Small intestine (tissue), 7 donors: ENCODE measurements at regions not wholly inside any gene's neighbourhood (a gene's known extent, or its start where the extent isn't known, plus 50 kb on each side); places are given as distances from the start of the nearest gene placed in this dataset.

Experiments used
- DNase-seq, 2 donors: peaks; one replicate each; pipeline versions ENCODE4 v3.0.0 to v3.0.0-alpha.2; 2013
- FAIRE-seq: peaks from 2 replicates; lab custom pipeline; 2012; peaks lifted over from hg19 to GRCh38; lab: Jason Lieb, UNC
- H3K27ac ChIP-seq, 3 donors: one replicate each; pipeline ENCODE4 v1.5.1; 2013; ENCODE audit warnings: low read length in 2 of 3, mild to moderate bottlenecking in 2 of 3, control low read depth in 1 of 3, inconsistent platforms in 1 of 3, low read depth in 1 of 3, moderate library complexity in 1 of 3
- H3K27me3 ChIP-seq, 3 donors: one replicate each; pipeline ENCODE4 v1.6.1; 2013; ENCODE audit warnings: low read length in 3 of 3, inconsistent platforms in 1 of 3; ENCODE audit not compliant: control insufficient read depth in 3 of 3, insufficient read depth in 3 of 3
- H3K36me3 ChIP-seq, 3 donors: one replicate each; pipeline ENCODE4 v1.6.1; 2013; ENCODE audit warnings: low read length in 3 of 3, inconsistent platforms in 1 of 3, low read depth in 1 of 3, mild to moderate bottlenecking in 1 of 3, moderate library complexity in 1 of 3; ENCODE audit not compliant: control insufficient read depth in 3 of 3, insufficient read depth in 2 of 3
- H3K4me1 ChIP-seq, 3 donors: one replicate each; pipeline ENCODE4 v1.6.1; 2013; ENCODE audit warnings: low read length in 2 of 3, inconsistent platforms in 1 of 3, low read depth in 1 of 3, mild to moderate bottlenecking in 1 of 3, moderate library complexity in 1 of 3; ENCODE audit not compliant: control insufficient read depth in 3 of 3, insufficient read depth in 2 of 3
- H3K4me3 ChIP-seq, 3 donors: one replicate each; pipeline ENCODE4 v1.5.1; 2013; ENCODE audit warnings: low read length in 3 of 3, control low read depth in 1 of 3, inconsistent platforms in 1 of 3, low read depth in 1 of 3, mild to moderate bottlenecking in 1 of 3, moderate library complexity in 1 of 3
- H3K9me3 ChIP-seq, 2 donors: one replicate each; pipeline ENCODE4 v1.6.1; 2013; ENCODE audit warnings: low read depth in 1 of 2, low read length in 1 of 2; ENCODE audit not compliant: control insufficient read depth in 2 of 2, insufficient read depth in 1 of 2
- WGBS, 3 donors: extraction: QIAGEN DNeasy Blood & Tissue Kit; methylation state at CpG; one replicate each; pipeline ENCODE4 v1.1.7; 2013; 5-methylcytosine and 5-hydroxymethylcytosine counted together
- donor health status: healthy with polysubstance abuse.
- donor health status: control.
- donor health status: control.
- donor health status: Bipolar disorder and iron deficiency.
- donor health status: healthy.

DNA sequence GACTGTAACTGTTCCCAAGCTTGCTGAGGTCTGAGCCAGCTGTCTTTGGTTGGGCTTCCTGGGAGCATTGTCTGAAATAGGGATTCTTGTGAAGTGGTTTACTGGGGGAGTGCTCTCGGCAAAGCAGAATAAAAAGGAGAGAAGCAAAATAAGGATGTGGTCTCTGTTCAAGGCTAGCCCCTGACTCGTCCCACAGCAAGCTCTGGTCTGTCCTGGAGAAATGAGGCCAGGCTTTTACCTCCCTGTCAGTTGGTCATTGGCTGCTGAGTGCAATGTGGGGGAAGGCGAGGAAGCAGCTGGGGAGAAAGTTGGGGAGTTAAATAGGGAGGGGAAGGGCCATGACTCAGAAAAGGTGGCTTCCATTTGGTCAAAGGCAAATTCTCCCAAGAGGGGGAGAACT lies 303.9 kb upstream of the DUSP10 start:
- DNase-seq (no peak), FAIRE-seq (no peak)
- H3K4me1 ChIP-seq: no peaks in the 10 kb centered on the region
- H3K36me3 ChIP-seq: no peaks in the 10 kb centered on the region
- no peak overlapping the region for H3K4me3 ChIP-seq
- no peaks in the 10 kb centered on the region for H3K9me3 ChIP-seq
- H3K27ac ChIP-seq: no peak overlapping the region
- WGBS, 3 donors: 72 to 84% (median 76%) methylated on average over 3 of the region's 3 CpGs
- H3K27me3 ChIP-seq: no peaks in the 10 kb centered on the region

DNA sequence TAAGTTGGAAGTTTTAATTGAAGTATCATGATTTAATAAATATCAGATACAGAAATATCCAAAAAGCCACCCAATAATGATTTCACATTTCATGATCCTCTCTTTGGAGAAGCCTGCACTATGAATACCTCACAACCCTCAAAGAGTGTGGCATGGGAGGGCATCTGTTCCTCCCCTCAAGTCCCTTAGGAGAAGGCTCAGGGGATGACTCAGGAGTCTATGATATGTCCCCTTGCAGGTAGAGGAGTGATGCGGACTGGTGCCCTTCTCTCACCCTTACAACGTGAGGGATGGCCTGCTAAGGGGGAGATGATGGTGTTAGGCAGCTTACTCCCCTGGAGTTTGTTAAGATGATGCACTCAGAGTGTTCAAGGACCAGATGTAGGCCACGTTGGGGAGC lies 303.3 kb upstream of the DUSP10 start:
- no peaks in the 10 kb centered on the region for H3K9me3 ChIP-seq
- H3K4me1 ChIP-seq: no peaks in the 10 kb centered on the region
- DNase-seq (no peak), FAIRE-seq (no peak)
- H3K27me3 ChIP-seq: no peaks in the 10 kb centered on the region
- no peak overlapping the region for H3K27ac ChIP-seq
- 52 to 85% (median 67%) methylated on average over 3 of the region's 3 CpGs for WGBS, 3 donors
- H3K36me3 ChIP-seq: no peaks in the 10 kb centered on the region
- no peak overlapping the region for H3K4me3 ChIP-seq

DNA sequence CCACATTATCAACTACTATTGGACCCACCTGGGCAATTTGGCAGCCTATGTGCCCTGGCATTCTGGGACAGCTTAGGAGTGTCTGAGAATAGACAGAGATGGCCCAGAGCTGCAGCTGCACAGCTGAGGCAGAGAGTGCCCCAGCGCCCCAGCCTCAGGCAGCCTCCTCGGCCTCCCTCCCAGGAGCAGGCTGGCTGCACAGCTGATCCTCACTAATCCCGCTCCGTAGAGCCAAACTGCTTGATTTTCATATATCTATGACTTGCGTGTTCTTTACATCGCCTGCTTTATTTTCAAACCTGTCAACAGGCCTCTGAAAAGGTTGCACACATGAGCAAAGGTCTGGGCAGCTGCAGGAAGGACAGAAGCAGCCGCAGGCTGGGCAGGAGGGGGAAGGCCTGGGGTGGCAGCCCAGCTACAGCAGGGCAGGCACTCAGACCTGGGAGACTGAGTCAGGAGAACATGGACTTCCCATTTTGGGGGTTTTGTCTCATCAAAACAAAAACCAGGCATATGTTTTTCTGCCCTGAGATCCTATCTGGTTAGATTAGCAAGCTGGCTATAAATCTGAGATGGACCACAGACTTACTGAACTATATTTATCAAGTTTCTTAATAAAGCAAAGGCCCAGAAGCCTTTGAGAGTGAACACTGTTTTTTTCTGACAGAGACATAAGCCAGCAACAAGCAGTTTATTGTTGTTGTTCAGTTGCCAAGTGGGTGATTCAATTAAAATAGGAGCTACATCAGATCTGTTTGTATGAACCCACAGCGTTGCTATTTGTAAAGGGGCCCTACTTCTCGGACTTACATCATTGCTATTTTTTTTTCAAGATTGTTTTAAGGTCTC lies 301.8 kb upstream of the DUSP10 start:
- WGBS, 3 donors: 70 to 81% (median 76%) methylated on average over 9 of the region's 9 CpGs
- Histone ChIP-seq H3K4me1 (no peaks in the 10 kb centered on the region), H3K36me3 (no peaks in the 10 kb centered on the region), H3K27ac (peak overlapping the region in 2 of 3 donors; percentile 51 to 65), H3K27me3 (no peaks in the 10 kb centered on the region), H3K9me3 (no peaks in the 10 kb centered on the region), H3K4me3 (no peak overlapping the region)
- DNase-seq: peak in 1 of 2 donors; percentile 19
- FAIRE-seq: no peak

DNA sequence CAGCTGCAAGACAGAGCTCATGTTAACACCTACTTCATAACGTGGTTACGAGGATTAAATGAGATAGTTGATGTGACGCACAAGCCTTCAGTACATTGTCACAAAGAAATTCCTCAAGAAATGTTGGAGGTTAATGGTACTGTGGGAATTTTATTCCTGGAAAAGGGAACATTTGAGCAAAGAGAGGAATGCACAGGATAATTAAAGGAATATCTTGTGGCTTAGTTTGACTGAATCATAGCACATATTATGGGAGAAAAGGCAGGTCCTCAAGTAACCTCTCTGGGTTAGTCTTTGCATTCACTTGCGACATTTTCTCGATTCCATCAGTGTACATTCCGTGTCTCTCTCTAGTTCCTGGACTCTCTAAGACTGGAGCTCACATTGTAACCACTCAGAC lies 300.2 kb upstream of the DUSP10 start:
- FAIRE-seq (no peak), DNase-seq (no peak)
- Histone ChIP-seq H3K9me3 (no peaks in the 10 kb centered on the region), H3K4me3 (no peak overlapping the region), H3K36me3 (no peaks in the 10 kb centered on the region), H3K27ac (no peak overlapping the region), H3K4me1 (no peaks in the 10 kb centered on the region), H3K27me3 (no peaks in the 10 kb centered on the region)
- WGBS, 3 donors: 91 to 94% (median 92%) methylated on average over 6 of the region's 6 CpGs

DNA sequence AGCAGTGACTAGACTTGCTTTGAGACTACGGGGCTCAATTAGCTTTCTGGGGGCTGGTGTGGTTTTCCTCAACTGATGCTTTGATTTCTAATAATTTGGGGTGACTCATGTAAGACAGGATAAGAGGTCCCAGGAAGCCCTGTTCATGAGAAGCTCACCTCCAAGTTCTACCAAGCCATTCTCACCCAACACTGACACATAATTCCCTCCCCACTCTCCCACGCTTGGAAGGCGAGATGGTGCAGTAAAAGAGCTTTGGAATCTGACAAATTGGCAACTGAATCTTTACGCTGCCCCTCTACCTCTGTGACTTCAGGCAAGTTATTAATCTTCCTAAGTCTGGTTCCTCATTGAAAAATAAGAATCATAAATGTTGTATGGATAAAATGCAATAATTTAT lies 299.1 kb upstream of the DUSP10 start:
- no peaks in the 10 kb centered on the region for H3K36me3 ChIP-seq
- no peak for FAIRE-seq
- WGBS, 3 donors: 79 to 90% (median 83%) methylated on average over 4 of the region's 4 CpGs
- no peaks in the 10 kb centered on the region for H3K27me3 ChIP-seq
- DNase-seq: no peak
- H3K9me3 ChIP-seq: no peaks in the 10 kb centered on the region
- H3K4me3 ChIP-seq: no peak overlapping the region
- H3K4me1 ChIP-seq: no peaks in the 10 kb centered on the region
- no peak overlapping the region for H3K27ac ChIP-seq

DNA sequence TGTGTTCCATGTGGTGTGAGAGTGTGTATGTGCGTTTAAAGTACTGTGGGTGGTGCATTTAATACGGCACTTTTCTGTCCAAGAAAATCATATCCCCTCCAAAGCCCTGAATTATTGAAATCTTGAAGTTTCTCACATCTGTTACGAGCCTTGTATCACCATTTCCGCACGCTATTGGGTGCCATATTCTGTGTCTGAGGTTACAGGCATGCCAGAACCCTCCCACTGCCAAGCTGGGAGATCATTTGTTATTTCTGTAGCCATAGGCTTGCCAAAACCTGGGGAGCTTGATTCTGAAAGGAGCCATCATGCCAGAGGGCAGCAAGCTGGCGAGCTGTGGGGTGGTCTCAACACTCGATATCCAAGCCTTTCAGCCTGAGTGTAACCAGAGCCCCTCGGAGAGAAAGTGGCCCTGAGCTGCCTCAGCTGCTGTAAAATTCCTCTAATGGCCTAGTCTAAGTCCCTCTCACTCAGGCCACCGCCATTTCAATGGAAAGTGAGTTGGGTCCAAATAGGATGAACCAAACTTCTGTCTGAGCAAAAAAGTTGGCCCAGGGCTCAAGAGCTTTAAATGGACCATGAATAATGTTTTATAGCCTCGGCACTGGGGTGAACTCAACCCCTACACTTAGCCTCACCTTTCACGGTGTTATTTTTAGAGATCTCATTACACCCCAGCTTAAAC lies 298.4 kb upstream of the DUSP10 start:
- no peaks in the 10 kb centered on the region for H3K36me3 ChIP-seq
- DNase-seq (no peak), FAIRE-seq (no peak)
- H3K27me3 ChIP-seq: no peaks in the 10 kb centered on the region
- H3K27ac ChIP-seq: no peak overlapping the region
- no peaks in the 10 kb centered on the region for H3K4me1 ChIP-seq
- no peak overlapping the region for H3K4me3 ChIP-seq
- WGBS, 3 donors: 86 to 92% (median 87%) methylated on average over 11 of the region's 11 CpGs
- no peaks in the 10 kb centered on the region for H3K9me3 ChIP-seq

DNA sequence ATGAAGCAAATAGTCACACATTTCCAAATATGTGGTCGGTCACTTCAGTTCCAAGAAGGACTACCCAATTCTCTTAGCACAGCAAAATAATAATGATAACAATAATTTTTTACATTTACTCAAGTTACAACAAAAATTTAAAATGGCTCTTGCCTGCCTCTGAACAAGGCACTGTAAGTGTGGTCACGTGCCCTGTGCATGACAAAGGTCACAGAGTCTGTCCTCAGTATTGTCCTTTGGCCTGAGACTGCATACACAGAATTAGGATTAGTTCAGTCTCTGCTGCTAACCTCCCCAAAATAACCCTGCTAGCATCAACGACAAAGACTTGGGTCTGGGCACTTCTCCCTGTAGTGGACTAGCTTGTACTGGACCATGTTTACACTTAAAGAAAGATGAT lies 297.1 kb upstream of the DUSP10 start:
- DNase-seq: no peak
- Histone ChIP-seq H3K9me3 (no peaks in the 10 kb centered on the region), H3K27me3 (no peaks in the 10 kb centered on the region), H3K27ac (no peak overlapping the region), H3K4me1 (no peaks in the 10 kb centered on the region), H3K36me3 (no peaks in the 10 kb centered on the region), H3K4me3 (no peak overlapping the region)
- WGBS, 3 donors: 55 to 72% (median 63%) methylated on average over 3 of the region's 3 CpGs
- FAIRE-seq: no peak

DNA sequence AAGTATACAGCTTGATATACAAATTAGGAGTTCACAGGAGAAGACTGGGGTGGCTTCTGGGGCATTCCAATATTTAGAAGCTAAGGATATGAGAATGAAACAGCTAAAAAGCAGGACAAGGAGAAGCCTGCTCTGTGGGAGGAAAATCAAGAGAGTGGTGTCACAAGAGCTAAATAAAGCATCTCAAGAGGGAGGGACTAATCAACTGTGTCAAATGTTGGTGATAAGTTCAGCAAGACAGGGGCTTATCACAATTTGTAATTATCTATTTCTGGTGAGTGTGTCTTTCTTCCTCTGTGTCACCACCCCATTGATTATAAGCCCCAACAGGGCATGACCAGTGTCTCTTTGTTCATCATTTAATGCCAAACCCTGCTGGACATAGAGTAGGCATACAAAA lies 295.8 kb upstream of the DUSP10 start:
- H3K27ac ChIP-seq: no peak overlapping the region
- no peaks in the 10 kb centered on the region for H3K4me1 ChIP-seq
- H3K36me3 ChIP-seq: no peaks in the 10 kb centered on the region
- no peaks in the 10 kb centered on the region for H3K27me3 ChIP-seq
- no peak for FAIRE-seq
- H3K4me3 ChIP-seq: no peak overlapping the region
- no peaks in the 10 kb centered on the region for H3K9me3 ChIP-seq
- no peak for DNase-seq
